Aorta (tissue), 5 donors: ENCODE measurements at regions not wholly inside any gene's neighbourhood (a gene's known extent, or its start where the extent isn't known, plus 50 kb on each side); places are given as distances from the start of the nearest gene placed in this dataset.

Source experiments
- ATAC-seq: fragments of 200-7000 bp; cut with Tn5 transposase; one replicate; pipeline ENCODE4 v1.9.1; 2022; ENCODE audit warnings: moderate library complexity; ENCODE audit not compliant: low FRiP score
- DNase-seq, 2 donors: peaks; one replicate each; pipeline ENCODE4 v3.0.0-alpha.2; 2020
- H3K27ac ChIP-seq, 2 donors: one replicate each; pipeline ENCODE4 v1.5.1; 2013; ENCODE audit warnings: low read length in 2 of 2, mild to moderate bottlenecking in 2 of 2, moderate library complexity in 2 of 2, control low read depth in 1 of 2, inconsistent platforms in 1 of 2, low read depth in 1 of 2
- H3K27me3 ChIP-seq, 2 donors: one replicate each; pipeline ENCODE4 v1.6.1; 2013; ENCODE audit warnings: control low read depth in 1 of 2, low read length in 1 of 2, mild to moderate bottlenecking in 1 of 2, moderate library complexity in 1 of 2; ENCODE audit not compliant: insufficient read depth in 2 of 2, control insufficient read depth in 1 of 2
- H3K36me3 ChIP-seq, 2 donors: one replicate each; pipeline ENCODE4 v1.6.1; 2013; ENCODE audit warnings: control low read depth in 1 of 2, low read length in 1 of 2, mild to moderate bottlenecking in 1 of 2; ENCODE audit not compliant: insufficient read depth in 2 of 2, control insufficient read depth in 1 of 2
- H3K4me1 ChIP-seq, 2 donors: one replicate each; pipeline ENCODE4 v1.6.1; 2013; ENCODE audit warnings: low read length in 2 of 2, control low read depth in 1 of 2, mild to moderate bottlenecking in 1 of 2, moderate library complexity in 1 of 2; ENCODE audit not compliant: insufficient read depth in 2 of 2, control insufficient read depth in 1 of 2
- H3K4me3 ChIP-seq, 2 donors: one replicate each; pipeline ENCODE4 v1.5.1; 2013; ENCODE audit warnings: low read length in 2 of 2, control low read depth in 1 of 2, mild to moderate bottlenecking in 1 of 2
- H3K9me3 ChIP-seq: one replicate; pipeline ENCODE4 v1.6.1; 2013; ENCODE audit warnings: mild to moderate bottlenecking, low read length; ENCODE audit not compliant: control insufficient read depth
- WGBS, 2 donors: extraction: QIAGEN DNeasy Blood & Tissue Kit; methylation state at CpG; one replicate each; pipeline ENCODE4 v1.1.7; 2013; 5-methylcytosine and 5-hydroxymethylcytosine counted together
- intact Hi-C, 2 donors: fragments of 100-400 bp; cut with DNase I; formaldehyde crosslinking; loops; one replicate each; pipeline versions ENCODE4 v1.14.2 to v1.15.0; 2022
- donor health status: healthy with polysubstance abuse.
- donor health status: Bipolar disorder and iron deficiency.
- donor health status: DM: no; HTN: no; CAD: no.
- donor health status: DM: no; HTN: no; CAD: no.
- donor health status: DM: yes; HTN: yes; CAD: no.

DNA sequence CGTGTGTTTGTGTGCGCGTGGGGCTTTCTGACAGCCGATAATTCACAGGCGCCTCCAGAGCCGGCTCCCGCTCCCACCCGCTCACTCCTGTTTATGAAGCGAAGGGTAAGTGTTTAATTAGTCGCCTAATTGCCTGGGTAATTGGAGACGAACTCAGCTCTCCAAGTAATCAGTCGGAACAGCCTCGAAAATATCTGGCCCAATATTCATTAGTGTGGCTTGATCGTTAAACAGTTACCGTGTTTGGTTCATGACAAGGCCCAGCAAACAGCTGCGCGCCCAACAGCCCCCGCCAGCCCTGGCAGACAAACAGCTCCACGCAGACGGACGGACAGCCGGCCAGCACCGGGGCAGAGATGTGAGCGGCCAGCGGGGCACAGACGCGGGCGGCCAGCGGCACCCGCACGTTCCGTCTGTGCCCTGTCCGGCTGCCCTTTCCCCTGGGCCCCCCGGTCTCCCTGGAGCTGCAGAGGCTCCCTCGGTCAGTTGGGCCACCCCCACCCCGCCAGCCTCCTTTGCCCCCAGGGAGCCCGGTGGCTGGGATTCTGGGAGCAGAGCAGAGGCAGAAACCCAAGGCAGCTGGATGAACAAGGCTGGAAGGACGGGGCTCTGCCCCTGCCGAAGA is 98.2 kb downstream of the UNCX start:
- Histone ChIP-seq H3K36me3 (no peaks in the 10 kb centered on the region), H3K4me1 (no peaks in the 10 kb centered on the region), H3K9me3 (no peaks in the 10 kb centered on the region), H3K27ac (no peak overlapping the region), H3K4me3 (no peak overlapping the region), H3K27me3 (no peaks in the 10 kb centered on the region)
- DNase-seq: peak in 1 of 2 donors; percentile 62
- intact Hi-C loops: no loop called here
- 72 to 76% methylated on average over 36 to 39 of the region's 39 CpGs for whole genome bisulfite sequencing, 2 donors
- ATAC-seq: no peak

DNA sequence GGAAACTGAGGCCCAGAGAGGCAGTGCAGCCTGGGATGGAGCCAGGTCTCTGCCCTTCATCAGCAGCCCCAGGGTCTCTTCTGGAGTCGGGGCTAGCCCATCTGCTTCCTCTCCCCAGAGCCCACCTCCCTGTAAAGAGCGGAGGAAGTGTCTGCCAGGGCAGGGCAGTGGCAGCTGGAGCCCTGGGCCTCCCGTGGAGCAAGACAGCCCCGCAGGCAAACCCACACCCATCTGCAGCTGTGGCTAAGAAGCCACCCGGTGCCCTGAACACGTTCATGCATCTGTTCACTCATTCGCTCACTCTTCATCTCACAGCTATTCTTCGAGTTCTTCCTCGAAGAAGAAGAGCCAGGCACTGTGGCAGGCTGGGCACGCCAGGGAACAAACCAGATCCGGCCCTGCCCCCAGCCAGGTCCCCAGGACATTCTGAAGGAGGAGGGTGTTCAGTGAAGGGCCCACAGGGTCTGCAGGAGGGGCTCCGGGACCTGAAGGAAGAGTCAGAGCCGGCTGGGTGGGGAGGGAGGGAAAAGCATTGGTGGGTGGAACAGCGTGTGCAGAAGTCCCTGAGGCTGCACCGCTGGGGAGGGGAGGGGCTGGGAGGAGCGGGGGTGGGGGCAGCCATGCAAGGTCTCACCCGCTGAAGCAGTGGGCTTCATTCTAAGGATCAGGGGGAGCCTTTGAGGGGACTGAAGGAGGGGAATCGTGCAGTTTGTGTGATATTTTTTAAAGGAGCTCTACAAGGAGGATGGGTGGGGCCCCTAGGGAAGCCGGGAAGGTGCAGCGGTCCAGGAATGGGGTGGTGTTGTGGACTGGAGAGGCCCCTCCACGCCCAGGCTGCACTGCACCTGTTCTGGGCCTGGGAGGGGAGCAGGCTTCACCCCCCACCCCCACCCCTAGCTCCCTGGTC is 99.1 kb downstream of the UNCX start:
- WGBS, 2 donors: 62 to 63% methylated on average over 20 to 21 of the region's 21 CpGs
- H3K4me3 ChIP-seq: no peak overlapping the region
- no peaks in the 10 kb centered on the region for H3K9me3 ChIP-seq
- no peaks in the 10 kb centered on the region for H3K36me3 ChIP-seq
- H3K4me1 ChIP-seq: no peaks in the 10 kb centered on the region
- ATAC-seq: no peak
- no peaks in the 10 kb centered on the region for H3K27me3 ChIP-seq
- intact Hi-C loops: no loop called here
- H3K27ac ChIP-seq: no peak overlapping the region
- DNase-seq: no peak

- H3K27me3 ChIP-seq: no peaks in the 10 kb centered on the region
- ATAC-seq (no peak), DNase-seq (no peak)
- H3K4me1 ChIP-seq: no peaks in the 10 kb centered on the region
- no peaks in the 10 kb centered on the region for H3K36me3 ChIP-seq
- intact Hi-C loops: no loop called here
- 73 to 82% methylated on average over 3 of the region's 3 CpGs for WGBS, 2 donors
- H3K4me3 ChIP-seq: no peak overlapping the region
- no peak overlapping the region for H3K27ac ChIP-seq
- peaks cover 2% of the 10 kb centered on the region for H3K9me3 ChIP-seq
Measured at GRCh38 chr7:1336509-1336908, 103.8 kb downstream of the UNCX start.

DNA sequence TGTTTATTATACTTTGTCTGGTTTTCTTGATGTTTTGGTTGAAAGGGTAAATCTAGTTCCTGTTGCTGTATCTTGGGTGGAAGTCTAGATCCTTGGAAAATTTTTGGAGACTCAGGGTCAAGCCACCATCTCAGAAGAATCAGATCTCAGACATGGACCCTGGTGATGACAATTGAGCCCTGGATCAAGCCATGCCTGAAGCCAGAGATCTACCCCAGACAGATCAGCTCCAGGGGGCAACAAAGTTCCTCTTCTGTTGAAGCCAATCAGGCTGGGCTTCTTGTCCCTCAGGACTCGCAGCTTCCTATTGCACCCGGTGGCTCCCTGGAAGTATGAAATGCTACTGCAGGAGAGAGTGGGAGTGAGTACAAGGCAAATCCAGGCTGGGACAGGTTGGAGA is 106.9 kb downstream of the UNCX start:
- no peaks in the 10 kb centered on the region for H3K4me1 ChIP-seq
- no peak for ATAC-seq
- no peak overlapping the region for H3K4me3 ChIP-seq
- H3K36me3 ChIP-seq: no peaks in the 10 kb centered on the region
- intact Hi-C loops: no loop called here
- no peak overlapping the region for H3K27ac ChIP-seq
- H3K27me3 ChIP-seq: no peaks in the 10 kb centered on the region
- H3K9me3 ChIP-seq: peaks cover 2% of the 10 kb centered on the region
- peak in 1 of 2 donors; percentile 31 for DNase-seq
- 73 to 80% methylated on average over 2 of the region's 2 CpGs for WGBS, 2 donors

DNA sequence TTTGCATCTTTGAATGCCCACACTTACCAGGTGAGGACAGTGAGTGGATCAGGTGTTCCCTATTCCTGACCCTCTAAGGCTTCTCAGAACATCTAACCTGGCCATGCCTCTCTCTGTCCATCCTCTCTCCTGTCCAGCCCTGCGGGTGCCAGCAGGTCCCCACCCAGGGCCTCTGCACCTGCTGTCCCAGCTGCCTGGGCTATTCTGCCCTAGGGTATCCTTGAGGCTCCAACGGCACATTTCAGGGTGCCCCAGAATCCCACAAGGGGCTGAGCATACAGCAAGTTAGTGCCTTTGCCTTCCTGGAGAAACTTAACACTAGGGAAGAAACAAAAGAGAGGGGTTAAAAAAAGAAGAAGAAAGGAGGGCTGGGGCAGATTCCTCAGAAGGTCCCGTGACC is 107.4 kb downstream of the UNCX start:
- H3K27ac ChIP-seq: no peak overlapping the region
- no peaks in the 10 kb centered on the region for H3K4me1 ChIP-seq
- intact Hi-C loops: no loop called here
- H3K9me3 ChIP-seq: peaks cover 2% of the 10 kb centered on the region
- H3K4me3 ChIP-seq: no peak overlapping the region
- DNase-seq (peak in 1 of 2 donors; percentile 28), ATAC-seq (peak; percentile 8)
- H3K36me3 ChIP-seq: no peaks in the 10 kb centered on the region
- H3K27me3 ChIP-seq: no peaks in the 10 kb centered on the region
- WGBS, 2 donors: 61 to 68% methylated on average over 3 of the region's 3 CpGs

DNA sequence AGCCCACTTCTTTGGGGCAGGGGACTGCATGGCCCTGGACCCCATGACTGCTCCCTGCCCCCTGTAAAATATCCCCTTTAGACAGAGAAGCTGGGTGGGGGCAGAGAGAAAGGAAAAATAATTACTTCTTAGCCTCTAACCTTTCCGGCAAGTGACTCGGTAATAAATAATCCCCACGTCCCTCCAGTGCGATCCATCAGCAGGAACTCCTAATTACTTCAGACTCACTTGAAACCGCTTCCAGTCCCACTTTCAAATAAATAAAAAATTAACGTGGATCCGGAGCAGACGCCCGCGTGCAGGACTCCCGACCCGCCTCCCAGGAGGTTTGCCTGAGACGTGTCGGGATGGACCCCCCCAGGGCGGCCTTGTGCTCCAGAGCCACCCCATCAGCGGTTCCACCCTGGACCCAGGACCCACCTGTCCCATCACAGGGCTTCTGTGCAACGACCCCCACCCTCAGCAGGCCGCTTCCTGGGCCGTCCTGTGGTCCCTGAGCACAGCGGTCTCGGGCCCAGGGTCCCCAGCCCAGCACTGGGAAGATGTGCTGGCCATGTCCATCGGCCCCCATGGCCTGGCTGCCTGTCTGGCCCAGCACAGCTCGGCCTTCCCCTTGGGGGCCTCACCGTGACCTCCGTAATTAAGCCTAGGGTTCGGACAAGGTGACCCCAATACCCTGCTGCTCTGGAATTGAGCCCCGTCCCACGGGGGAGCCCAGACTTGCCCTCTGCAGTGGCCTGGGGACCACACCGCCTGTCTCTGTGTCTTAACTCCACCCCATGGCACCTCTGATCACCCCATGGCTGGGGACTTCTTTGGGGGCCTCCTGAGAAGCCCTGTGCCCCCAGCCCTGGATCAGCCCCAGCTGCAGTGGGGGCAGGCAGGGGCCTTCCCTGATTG is 108.0 kb downstream of the UNCX start:
- H3K9me3 ChIP-seq: peaks cover 2% of the 10 kb centered on the region
- H3K27me3 ChIP-seq: no peaks in the 10 kb centered on the region
- H3K27ac ChIP-seq: no peak overlapping the region
- ATAC-seq (peak; percentile 5), DNase-seq (peak in 1 of 2 donors; percentile 73)
- WGBS, 2 donors: 39 to 54% methylated on average over 27 to 29 of the region's 29 CpGs
- no peaks in the 10 kb centered on the region for H3K4me1 ChIP-seq
- H3K4me3 ChIP-seq: no peak overlapping the region
- no peaks in the 10 kb centered on the region for H3K36me3 ChIP-seq
- intact Hi-C loops: no loop called here

DNA sequence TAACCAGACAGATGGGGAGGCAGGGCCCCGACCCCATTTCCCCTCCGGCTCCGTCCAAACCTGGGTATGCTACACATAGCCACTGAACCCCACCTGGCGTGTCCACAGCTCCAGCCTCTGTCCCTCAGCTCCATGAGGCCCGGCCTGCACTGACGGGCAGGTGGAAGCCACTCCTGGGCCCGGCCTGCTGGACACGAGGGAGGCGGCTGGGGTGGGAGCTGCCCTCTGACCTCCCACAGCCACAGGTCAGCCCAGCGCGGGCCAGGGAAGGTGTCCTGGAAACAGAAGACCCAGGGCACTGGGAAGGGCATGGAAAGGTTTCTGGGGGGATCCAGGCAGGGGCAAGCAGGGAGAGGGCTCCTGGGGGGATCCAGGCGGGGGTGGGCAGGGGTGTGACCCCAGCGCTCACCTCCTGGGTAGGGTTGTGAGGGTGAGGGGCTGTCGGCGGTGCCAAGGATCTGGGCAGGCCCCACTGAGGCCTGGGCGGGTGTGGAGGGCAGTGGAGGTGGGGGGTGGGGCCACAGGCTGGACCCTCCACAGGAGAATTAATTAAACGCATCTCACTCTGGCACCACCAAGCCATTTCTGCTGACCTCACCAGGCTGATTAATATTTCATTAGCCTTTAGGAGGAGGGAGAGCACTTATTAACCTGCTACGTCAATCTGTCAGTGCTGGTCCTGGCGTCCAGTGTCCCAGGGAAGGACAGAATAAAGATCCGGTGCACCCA is 108.9 kb downstream of the UNCX start:
- WGBS, 2 donors: 69 to 75% methylated on average over 20 of the region's 20 CpGs
- Histone ChIP-seq H3K27ac (no peak overlapping the region), H3K36me3 (no peaks in the 10 kb centered on the region), H3K9me3 (peaks cover 2% of the 10 kb centered on the region), H3K27me3 (no peaks in the 10 kb centered on the region), H3K4me3 (no peak overlapping the region), H3K4me1 (no peaks in the 10 kb centered on the region)
- intact Hi-C loops: no loop called here
- DNase-seq: peak in 1 of 2 donors; percentile 61
- no peak for ATAC-seq

DNA sequence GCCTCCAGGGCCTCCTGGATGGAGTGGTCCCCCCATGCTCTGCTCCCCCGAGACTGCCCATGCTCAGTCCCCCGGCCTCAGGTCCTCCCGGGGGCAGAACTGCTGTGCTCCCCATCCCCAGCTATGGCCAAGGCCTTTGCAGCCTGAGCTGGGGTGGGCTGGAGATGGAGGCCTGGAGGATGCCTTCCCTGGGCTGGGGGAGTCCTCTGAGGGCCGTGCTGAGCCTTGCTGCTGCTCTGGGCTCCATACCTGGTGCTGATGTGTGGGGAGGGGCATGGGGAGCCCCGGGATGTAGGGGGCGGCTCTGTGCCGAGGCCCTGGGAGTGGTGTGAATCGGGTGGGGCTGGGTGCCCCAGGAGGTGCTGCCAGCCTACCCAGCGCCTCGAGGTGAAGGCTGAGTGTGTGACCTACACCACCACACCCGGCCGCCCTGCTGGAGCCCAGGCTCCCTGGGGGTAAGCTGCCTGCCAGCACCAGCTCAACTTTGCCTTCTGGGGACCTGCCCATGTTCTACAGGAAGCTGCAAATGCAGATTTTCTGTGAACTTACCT is 109.5 kb downstream of the UNCX start:
- peak; percentile 34 to 73 for DNase-seq
- intact Hi-C loops: no loop called here

More for the DNA sequence above, 109.5 kb downstream of the UNCX start:
- WGBS, 2 donors: 81 to 82% methylated on average over 12 of the region's 12 CpGs
- H3K27ac ChIP-seq: no peak overlapping the region
- no peaks in the 10 kb centered on the region for H3K4me1 ChIP-seq
- ATAC-seq: no peak
- no peaks in the 10 kb centered on the region for H3K36me3 ChIP-seq
- no peak overlapping the region for H3K4me3 ChIP-seq
- peaks cover 2% of the 10 kb centered on the region for H3K9me3 ChIP-seq
- no peaks in the 10 kb centered on the region for H3K27me3 ChIP-seq
